Spleen (tissue), 11 donors: ENCODE measurements at regions not wholly inside any gene's neighbourhood (a gene's known extent, or its start where the extent isn't known, plus 50 kb on each side); places are given as distances from the start of the nearest gene placed in this dataset.
A peak's percentile ranks its signal among the peaks of the same experiment; 100 is the strongest.

Source experiments
- DNase-seq: peaks from one replicate; pipeline ENCODE4 v3.0.0-alpha.2; 2020
- H3K27ac ChIP-seq, 8 donors: fragments of 200-600 bp; sonication (generic) in 7 of 8; 1 replicate in 4 of 8; 2 replicates in 4 of 8; pipeline versions ENCODE4 v1.5.0 to v1.8.0; 2016 to 2021; ENCODE audit warnings: inconsistent platforms in 4 of 8, mild to moderate bottlenecking in 4 of 8, moderate library complexity in 1 of 8
- H3K27me3 ChIP-seq, 7 donors: fragments of 200-600 bp; sonication (generic) in 6 of 7; replicated peaks in 1 of 7; 1 replicate in 4 of 7; 2 replicates in 3 of 7; pipeline versions ENCODE4 v1.5.0 to v1.8.0; 2016 to 2021; ENCODE audit warnings: inconsistent platforms in 3 of 7, mild to moderate bottlenecking in 1 of 7
- H3K36me3 ChIP-seq, 6 donors: fragments of 200-600 bp; sonication (generic) in 5 of 6; 1 replicate in 4 of 6; 2 replicates in 2 of 6; pipeline versions ENCODE4 v1.5.0 to v1.8.0; 2016 to 2021; ENCODE audit warnings: inconsistent platforms in 2 of 6
- H3K4me1 ChIP-seq, 6 donors: fragments of 200-600 bp; sonication (generic) in 5 of 6; 1 replicate in 3 of 6; 2 replicates in 3 of 6; pipeline versions ENCODE4 v1.5.0 to v1.8.0; 2016 to 2021; ENCODE audit warnings: inconsistent platforms in 3 of 6
- H3K4me3 ChIP-seq, 8 donors: fragments of 200-600 bp; sonication (generic) in 7 of 8; 1 replicate in 4 of 8; 2 replicates in 4 of 8; pipeline versions ENCODE4 v1.5.0 to v1.8.0; 2016 to 2021; ENCODE audit warnings: inconsistent platforms in 4 of 8, mild to moderate bottlenecking in 4 of 8, moderate library complexity in 2 of 8
- H3K9me3 ChIP-seq, 8 donors: fragments of 200-600 bp; sonication (generic) in 7 of 8; 1 replicate in 4 of 8; 2 replicates in 4 of 8; pipeline versions ENCODE4 v1.5.0 to v1.8.0; 2016 to 2021; ENCODE audit warnings: inconsistent platforms in 4 of 8
- CTCF ChIP-seq, 11 experiments: fragments of 200-600 bp in 7 of 11; fragments of 450-650 bp in 4 of 11; sonication (generic) in 4 of 11; IDR thresholded peaks in 8 of 11; conservative IDR thresholded peaks in 3 of 11; 1 replicate in 7 of 11; 2 replicates in 4 of 11; pipeline versions ENCODE4 v1.4.0 to v1.8.0; 2016 to 2021; ENCODE audit warnings: antibody characterized with exemption in 11 of 11, inconsistent platforms in 4 of 11, mild to moderate bottlenecking in 1 of 11
- POLR2A ChIP-seq, 3 donors: fragments of 450-650 bp; IDR thresholded peaks; one replicate each; pipeline ENCODE4 v1.5.1; 2017; ENCODE audit warnings: antibody characterized with exemption in 3 of 3, mild to moderate bottlenecking in 1 of 3
- POLR2AphosphoS5 ChIP-seq, 3 donors: sonication (generic); formaldehyde crosslinking; IDR thresholded peaks; one replicate each; pipeline ENCODE4 v1.5.1; 2017; ENCODE audit warnings: antibody characterized with exemption in 3 of 3
- WGBS, 5 donors: extraction: QIAGEN DNeasy Blood & Tissue Kit in 3 of 5; methylation state at CpG; one replicate each; pipeline versions ENCODE4 v1.1.5 to v1.1.7; 2013 to 2018; 5-methylcytosine and 5-hydroxymethylcytosine counted together
- intact Hi-C: fragments of 100-400 bp; cut with DNase I; formaldehyde crosslinking; loops from one replicate; pipeline ENCODE4 v1.15.0; 2023; ENCODE audit warnings: low total_unique reads
- donor health status: healthy with polysubstance abuse.
- donor health status: DM: no; HTN: no; CAD: no; lungs with moderate emphysema.
- donor health status: DM: no; HTN: no; CAD: no.
- donor health status: Bipolar disorder and iron deficiency.
- donor health status: healthy.
- donor health status: DM: no; HTN: no; CAD: no.
- donor health status: DM: yes; HTN: yes; CAD: no.

- no peak for DNase-seq
- H3K9me3 ChIP-seq: no peaks in the 10 kb centered on the region
- no peaks in the 10 kb centered on the region for H3K27me3 ChIP-seq
- H3K4me3 ChIP-seq: no peak overlapping the region
- no peak overlapping the region for H3K27ac ChIP-seq
- peaks cover 0 to 9% (median 0%) of the 10 kb centered on the region in 6 donors for H3K4me1 ChIP-seq
- no peaks in the 10 kb centered on the region for H3K36me3 ChIP-seq
- no peak for TF ChIP-seq POLR2A (IDR thresholded peaks at IDR 0.05)
- no peak for TF ChIP-seq POLR2AphosphoS5 (IDR thresholded peaks at IDR 0.05)
- TF ChIP-seq CTCF (IDR thresholded peaks at IDR 0.05 in 8 of 11, conservative IDR thresholded peaks at IDR 0.05 in 3 of 11): no peak
- intact Hi-C loops: no loop called here
- WGBS, 5 donors: 57 to 86% (median 68%) methylated on average over 3 of the region's 3 CpGs
Measured at GRCh38 chr6:137673603-137674002, 179.4 kb upstream of the OLIG3 start.

GRCh38 chr6:137676888-137677287 is 182.7 kb upstream of the OLIG3 start:
- H3K27me3 ChIP-seq: no peaks in the 10 kb centered on the region
- peaks cover 0 to 13% (median 5%) of the 10 kb centered on the region in 6 donors for H3K4me1 ChIP-seq
- intact Hi-C loops: no loop called here
- no peak overlapping the region for H3K4me3 ChIP-seq
- no peak for TF ChIP-seq POLR2A (IDR thresholded peaks at IDR 0.05)
- TF ChIP-seq CTCF (IDR thresholded peaks at IDR 0.05 in 8 of 11, conservative IDR thresholded peaks at IDR 0.05 in 3 of 11): no peak
- no peak for TF ChIP-seq POLR2AphosphoS5 (IDR thresholded peaks at IDR 0.05)
- no peaks in the 10 kb centered on the region for H3K36me3 ChIP-seq
- H3K27ac ChIP-seq: no peak overlapping the region
- DNase-seq: no peak
- WGBS, 5 donors: 41 to 81% (median 62%) methylated on average over 2 of the region's 2 CpGs
- no peaks in the 10 kb centered on the region for H3K9me3 ChIP-seq

GRCh38 chr6:137677709-137678108 is 183.5 kb upstream of the OLIG3 start:
- 38 to 59% (median 53%) methylated on average over 5 of the region's 5 CpGs for WGBS, 5 donors
- Histone ChIP-seq H3K9me3 (peaks cover 0 to 5% (median 0%) of the 10 kb centered on the region in 8 donors), H3K4me3 (no peak overlapping the region), H3K4me1 (peaks cover 0 to 13% (median 5%) of the 10 kb centered on the region in 6 donors), H3K36me3 (no peaks in the 10 kb centered on the region), H3K27ac (no peak overlapping the region), H3K27me3 (no peaks in the 10 kb centered on the region)
- intact Hi-C loops: no loop called here
- TF ChIP-seq CTCF (IDR thresholded peaks at IDR 0.05 in 8 of 11, conservative IDR thresholded peaks at IDR 0.05 in 3 of 11) (no peak), POLR2A (IDR thresholded peaks at IDR 0.05) (no peak), POLR2AphosphoS5 (IDR thresholded peaks at IDR 0.05) (no peak)
- DNase-seq: peak; percentile 75

GRCh38 chr6:137678451-137678850 is 184.3 kb upstream of the OLIG3 start:
- WGBS, 5 donors: 57 to 69% (median 65%) methylated on average over 2 of the region's 2 CpGs
- TF ChIP-seq POLR2A (IDR thresholded peaks at IDR 0.05): no peak
- no peak for TF ChIP-seq CTCF (IDR thresholded peaks at IDR 0.05 in 8 of 11, conservative IDR thresholded peaks at IDR 0.05 in 3 of 11)
- TF ChIP-seq POLR2AphosphoS5 (IDR thresholded peaks at IDR 0.05): no peak
- no peak overlapping the region for H3K27ac ChIP-seq
- peaks cover 0 to 13% (median 5%) of the 10 kb centered on the region in 6 donors for H3K4me1 ChIP-seq
- peaks cover 0 to 5% (median 0%) of the 10 kb centered on the region in 8 donors for H3K9me3 ChIP-seq
- no peak overlapping the region for H3K4me3 ChIP-seq
- intact Hi-C loops: no loop called here
- DNase-seq: no peak
- no peaks in the 10 kb centered on the region for H3K36me3 ChIP-seq
- no peaks in the 10 kb centered on the region for H3K27me3 ChIP-seq
